Iris pigment epithelial cell (primary cell): ENCODE measurements at regions not wholly inside any gene's neighbourhood (a gene's known extent, or its start where the extent isn't known, plus 50 kb on each side); places are given as distances from the start of the nearest gene placed in this dataset.

Experiments used
- DNase-seq: peaks from one replicate; pipeline ENCODE4 v3.0.0-alpha.2; 2011; ENCODE audit warnings: low read depth

DNA sequence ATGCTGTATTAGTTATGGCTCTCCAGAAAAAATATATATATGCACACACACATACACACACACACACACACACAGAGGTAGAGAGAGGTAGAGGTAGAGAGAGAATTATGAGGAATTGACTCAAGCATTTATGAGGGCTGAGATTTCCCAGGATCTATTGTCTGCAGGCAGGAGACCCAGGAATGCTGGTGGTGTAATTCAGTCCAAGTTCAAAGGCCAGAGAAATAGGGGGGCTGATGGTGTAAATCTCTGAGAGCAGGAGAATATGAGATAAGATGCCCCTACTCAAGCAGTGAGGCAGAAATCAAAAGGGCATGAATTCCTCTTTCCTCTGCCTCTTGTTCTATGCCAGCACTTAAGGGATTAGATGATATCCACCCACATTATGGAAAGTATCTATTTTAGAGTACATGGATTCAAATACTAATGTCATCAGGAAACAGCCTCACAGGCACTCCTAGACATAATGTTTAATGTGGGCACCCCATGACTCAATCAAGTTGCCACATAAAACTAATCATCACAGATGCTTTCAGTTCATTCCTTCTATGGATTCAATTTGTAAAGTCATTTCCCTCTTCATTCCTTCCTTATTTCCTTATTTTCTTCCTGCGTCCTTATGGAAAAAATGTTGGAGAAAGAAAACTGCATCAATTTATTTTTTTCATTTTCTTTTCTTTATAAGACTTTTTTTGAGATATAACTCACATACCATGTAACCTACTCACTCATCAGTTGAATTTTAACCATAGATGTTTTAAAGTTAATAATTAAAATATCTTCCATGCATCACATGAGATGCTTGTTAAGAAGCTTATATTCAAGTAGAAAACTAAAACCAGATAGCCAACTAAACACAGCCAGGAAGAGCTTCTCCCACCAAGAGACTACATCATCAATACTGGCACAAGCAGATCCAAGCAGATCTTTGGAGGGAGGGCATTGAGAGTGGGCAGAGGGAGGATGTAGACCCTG lies 406.2 kb downstream of the MBD2 start:
- DNase-seq, result no peak

DNA sequence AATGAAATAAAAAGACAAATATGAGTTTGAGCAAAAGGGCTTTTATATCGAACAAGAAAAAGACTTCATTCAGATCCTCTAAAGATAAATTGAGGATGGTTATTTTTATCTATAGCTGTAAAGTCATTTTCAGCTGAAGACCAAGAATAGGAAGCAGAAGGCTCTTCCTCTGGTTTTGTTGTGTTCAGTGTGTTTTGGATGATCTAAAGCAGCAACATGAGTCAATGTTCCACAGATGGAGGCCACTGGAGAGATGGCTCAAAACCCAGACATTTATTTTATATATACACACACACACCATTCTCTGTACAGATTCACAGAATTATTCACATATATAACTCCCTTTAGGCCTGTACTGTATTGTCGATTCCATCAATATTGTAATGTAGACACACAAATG lies 424.3 kb downstream of the MBD2 start:
- DNase-seq, result no peak

DNA sequence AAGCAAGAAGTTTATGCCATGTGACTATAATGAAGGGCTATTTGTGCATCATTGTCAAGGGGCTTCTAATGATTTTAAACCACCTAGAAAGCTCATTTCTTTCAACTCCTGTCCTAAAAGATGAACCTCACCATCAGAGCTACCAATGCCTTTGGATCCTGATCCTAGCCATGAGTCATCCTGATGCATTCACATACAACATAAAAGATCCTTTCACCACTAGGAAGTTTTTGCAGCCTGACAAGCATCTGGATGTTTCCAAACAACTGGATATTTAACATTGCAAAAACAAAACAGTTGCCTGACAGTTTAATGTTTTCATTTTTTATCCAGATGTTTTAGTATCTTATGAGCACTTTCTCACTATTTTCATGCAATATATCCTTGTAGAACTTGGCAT lies 425.3 kb downstream of the MBD2 start:
- peak; percentile 22 for DNase-seq

DNA sequence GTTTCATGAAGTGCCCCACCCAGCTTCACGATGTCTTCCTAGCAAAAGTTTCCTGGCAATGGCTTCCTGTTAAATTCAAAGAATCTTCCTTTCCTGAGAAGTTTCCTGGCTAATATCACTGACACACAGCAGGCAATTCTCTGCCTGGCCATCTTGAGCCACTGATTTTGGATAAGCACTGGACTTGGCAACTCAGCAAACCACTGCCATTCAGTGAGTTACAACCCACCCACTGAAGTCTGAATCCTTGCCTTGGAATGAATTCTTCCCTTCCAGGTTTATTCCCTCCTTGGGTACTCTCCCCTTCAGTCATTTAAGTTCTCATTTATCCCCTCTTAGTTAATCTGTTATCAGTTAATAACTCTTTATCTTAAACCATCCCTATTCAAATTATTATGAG lies 426.0 kb downstream of the MBD2 start:
- DNase-seq, result no peak

DNA sequence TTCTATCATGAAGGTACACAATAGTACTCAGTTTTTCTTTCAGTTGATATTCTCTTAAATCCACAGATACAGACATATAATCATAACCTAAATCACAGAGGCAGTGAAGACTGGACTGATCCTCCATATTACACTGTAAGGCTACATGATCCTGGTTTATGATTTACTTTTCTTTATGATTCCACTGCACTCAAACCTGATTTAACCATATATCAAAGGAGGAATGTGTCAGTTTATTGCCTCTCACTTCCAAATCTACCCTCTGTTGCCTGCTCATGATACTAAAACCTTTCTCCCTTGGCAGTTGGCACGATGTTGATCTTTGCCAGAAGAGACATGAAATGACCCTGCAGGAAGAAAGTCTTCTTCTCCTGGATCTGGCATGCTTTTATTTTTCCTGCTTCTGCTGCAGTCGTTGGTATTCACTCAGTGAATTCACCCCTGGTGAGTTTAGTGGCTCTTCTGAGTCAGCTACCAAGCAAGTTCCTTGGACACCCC lies 426.4 kb downstream of the MBD2 start:
- DNase-seq, result no peak

DNA sequence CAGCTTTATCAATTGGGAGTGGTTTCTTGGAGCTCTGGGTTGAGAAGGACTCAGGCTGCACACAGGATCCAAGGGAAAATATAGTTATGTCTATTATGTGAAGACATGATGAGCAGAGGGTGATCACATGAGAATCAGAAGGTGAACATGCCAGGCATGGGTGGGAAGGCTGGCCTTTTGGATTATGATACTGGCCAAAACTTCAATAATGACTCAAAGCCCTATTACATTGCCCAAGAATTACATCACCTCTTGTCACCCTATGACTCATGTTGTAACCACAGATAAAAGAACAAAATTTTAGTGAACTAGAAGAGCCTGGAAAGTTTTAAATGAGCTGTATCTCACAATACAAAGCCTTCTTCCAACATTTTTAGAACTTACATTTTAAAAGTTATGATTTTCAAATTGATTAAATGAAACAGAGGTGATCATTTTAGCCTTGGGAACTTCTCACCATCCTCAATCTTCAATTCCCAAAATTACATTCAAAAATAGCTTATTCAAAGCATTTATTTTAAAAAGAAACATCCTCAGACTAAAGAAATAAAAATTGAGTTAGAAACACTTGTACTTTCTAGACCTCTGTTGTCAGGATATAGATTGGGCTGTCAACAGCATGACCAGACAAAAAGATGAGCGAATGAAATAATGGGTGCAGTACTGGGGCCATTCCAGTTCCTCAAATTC lies 428.3 kb downstream of the MBD2 start:
- DNase-seq, result peak; percentile 89

DNA sequence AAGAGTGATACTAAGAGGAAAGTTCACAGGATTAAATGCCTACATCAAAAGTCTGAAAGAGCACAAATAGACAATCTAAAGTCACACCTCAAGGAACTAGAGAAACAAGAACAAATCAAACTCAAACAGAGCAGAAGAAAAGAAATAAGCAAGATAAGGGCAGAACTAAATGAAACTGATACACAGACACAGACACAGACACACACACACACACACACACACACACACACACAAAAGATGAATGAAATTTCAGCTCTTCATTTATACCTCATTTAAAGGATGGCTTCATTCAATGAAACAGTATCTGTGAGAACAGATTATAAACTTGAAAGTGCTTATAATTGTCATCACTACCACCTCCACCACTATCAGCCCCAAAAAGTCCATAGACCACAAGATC lies 428.9 kb downstream of the MBD2 start:
- no peak for DNase-seq

DNA sequence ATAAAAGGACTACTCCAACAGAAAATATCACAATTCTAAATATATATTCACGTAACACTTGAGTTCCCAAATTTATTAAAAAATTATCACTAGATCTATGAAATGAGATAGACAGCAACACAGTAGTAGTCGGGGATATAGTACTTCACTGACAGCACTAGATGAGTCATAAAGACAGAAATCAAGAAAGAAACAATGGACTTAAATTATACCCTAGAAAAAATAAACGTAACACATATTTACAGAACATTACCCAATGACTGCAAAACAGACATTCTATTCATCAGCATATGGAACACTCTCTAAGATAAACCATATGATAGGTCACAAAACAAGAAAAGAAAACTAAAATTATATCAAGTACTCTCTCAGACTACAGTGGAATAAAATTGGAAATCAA lies 429.4 kb downstream of the MBD2 start:
- peak; percentile 68 for DNase-seq

DNA sequence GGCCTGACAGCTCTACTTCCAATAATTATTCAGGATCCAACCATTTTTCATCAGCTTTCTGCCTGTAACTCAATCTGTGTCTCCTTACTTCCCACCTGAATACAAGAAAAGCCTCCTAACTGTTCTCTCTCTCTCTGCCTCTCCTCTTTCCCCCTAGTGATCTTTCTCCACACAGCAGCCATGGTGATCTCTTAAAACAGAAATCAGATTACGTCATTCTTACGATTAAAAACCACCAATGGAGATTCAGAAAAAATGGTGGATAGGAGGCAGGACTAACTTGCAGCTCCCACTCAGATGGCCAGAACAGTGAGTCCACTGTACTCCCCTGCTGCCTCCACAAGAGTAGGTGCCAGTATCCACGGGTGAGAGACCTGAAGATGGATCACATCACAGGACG lies 431.7 kb downstream of the MBD2 start:
- DNase-seq, result no peak

DNA sequence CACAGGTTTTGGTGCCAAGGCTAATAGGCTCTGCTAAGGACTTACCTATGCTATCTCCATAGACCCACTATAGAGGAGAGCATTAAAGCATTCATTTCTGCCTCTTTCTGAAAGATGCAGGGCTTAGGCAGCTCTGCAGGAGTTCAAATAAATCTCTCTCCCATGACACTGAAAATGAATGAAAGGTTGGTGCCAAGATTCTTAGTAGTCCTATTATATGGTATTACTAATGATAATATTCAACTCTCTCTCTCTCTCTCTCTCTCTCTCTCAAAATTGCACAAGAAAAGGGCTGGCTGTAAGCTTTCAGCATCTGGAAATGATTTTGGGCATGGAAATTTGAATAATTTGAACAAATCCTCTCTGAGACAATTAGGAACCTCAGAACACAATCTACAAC lies 433.7 kb downstream of the MBD2 start:
- peak; percentile 28 for DNase-seq

DNA sequence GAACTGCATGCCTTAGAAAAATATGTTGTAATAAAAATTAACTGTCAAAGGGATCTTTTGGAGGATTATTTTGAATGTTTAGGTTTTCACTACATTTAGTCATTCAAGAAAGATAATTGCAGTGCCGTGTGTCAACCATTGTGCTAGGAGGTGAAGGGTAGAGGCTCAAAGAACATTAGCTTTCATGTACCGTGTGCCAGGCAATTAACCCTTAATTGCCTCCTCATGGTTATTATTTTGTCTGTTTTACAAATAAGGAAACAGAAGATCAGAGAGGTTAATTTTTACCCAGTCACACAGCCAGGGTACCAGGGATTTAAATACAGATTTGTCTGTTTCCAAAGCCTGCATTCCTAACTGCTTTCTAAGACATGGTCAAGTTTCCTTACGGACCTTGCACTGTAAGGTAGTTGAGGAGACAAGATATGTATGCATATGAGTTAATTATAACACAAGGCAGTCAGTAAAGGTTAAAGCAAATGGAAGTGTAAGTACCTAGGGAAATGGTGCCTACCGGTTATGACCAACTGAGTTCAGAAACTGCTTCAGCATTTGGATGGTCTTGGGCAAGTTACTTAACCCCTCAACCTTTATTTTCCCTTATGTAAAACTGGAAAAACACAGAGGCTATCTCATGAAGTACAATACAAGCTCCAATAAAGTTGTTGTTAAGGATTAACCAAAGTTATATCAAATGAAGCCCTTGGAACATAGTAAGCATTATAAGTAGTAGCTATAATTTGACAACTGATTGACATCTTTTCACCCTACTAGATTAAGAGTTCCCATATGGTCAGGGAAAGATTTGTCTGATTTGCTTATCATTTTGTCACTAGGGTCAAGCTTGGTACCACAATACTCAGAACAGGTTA lies 434.9 kb downstream of the MBD2 start:
- DNase-seq, result no peak

DNA sequence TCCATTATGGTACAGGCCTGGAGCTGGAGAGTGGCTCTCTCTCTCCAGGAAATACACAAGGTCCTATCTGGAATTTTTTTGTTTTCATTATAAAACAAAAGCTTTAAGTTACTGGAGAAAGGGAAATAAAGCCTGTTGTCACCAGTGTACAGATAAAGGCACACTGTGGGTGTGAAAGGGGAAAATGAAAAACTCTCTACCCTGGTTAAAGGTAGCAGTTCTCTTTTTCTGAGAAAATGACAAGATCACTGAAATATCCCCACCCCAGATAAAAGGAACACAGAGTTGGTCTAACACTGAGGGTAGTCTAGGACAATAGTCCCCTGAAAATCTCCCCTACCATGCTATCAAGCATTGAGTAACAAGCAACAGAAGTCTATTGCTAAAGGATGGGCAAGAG lies 438.7 kb downstream of the MBD2 start:
- no peak for DNase-seq

DNA sequence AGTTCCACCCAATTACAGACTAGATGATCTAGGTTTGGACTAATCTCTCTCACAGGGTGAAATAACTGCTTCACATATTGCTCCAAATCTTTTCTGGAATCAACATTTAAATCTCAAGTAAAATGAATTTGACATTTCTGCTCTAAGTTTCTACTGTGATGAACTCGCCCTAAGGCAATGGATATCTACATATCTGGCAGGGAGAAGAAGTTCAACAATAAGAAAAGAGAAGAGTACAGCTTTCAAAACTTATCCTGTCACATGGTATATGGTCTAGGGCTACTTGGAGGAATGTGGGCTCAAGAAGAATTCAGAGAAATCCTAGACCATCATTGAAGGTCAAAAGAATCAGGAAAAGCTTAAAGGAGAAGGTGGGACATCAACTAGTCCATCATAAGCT lies 440.2 kb downstream of the MBD2 start:
- DNase-seq, result no peak

DNA sequence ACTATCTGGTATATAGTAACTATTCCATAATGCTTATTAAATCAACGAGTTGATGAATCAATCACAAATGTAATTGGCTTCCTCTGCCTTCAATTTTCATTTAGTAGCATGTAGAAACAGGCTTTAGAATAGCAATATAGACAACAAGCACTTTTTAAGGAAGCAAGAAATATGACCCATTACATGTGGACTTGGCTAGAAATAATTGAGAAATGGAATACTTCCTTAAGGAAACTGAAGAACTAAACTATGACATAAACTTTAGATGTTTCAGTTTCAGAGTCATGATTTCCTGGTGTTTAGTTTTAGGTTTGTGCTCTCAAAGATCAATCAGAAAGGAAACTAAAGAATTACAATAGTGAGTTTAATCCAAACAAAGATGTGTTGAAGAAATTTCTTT lies 443.8 kb downstream of the MBD2 start:
- DNase-seq, result no peak

DNA sequence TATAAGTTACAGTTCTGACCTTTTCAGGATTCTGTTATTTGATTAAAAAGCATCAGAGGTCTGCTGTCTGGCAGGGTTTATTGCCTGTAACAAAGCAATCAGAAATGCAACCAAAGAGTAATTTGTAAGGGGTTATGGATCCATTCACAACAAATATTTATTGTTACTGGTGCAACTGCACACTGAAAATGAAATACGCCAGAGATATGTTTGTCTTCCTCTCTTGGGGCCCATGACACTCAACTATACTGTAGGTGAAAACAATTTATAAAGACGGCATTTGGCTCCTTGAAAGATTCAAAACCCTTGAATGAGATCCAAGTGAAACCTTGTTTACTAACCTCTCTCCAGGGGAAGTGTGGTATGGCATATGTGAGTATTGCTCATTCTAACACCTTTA lies 452.2 kb downstream of the MBD2 start:
- DNase-seq, result no peak

DNA sequence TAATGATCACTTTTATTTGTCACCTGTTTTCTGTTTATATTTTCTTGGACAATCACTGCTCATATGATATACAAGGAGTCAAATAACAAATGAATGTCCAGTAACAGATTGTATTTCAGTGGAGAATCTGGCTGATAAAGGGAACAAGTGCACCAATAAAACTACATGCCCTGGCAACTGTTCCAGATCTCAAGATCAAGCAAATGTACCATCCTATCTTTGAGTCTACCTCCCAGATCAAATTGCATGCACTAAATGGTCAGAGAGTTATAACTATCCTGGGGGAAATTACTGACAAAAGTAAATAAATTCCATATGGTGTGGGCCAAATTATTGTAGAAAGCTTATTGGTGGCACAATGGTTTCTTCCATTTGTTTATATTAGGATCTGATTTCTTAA lies 452.8 kb downstream of the MBD2 start:
- no peak for DNase-seq

DNA sequence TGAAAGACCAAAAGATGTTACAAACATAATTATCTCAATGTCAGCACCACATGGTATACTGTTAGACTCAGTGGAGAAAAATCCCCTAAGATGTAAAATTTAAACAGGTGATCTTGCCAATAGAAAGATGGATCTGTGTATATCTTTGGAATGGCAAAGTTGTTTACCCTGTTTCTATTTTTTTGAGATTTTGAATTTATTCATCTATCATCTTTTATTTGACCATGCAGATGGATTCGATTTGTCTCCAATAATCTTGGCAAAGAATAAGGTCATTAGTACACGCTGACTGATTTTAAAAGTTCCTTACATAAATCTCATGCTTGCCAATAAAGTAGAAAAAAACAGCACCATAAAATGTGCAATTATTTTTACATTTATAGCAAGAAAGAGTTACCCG lies 459.3 kb downstream of the MBD2 start:
- DNase-seq, result no peak

DNA sequence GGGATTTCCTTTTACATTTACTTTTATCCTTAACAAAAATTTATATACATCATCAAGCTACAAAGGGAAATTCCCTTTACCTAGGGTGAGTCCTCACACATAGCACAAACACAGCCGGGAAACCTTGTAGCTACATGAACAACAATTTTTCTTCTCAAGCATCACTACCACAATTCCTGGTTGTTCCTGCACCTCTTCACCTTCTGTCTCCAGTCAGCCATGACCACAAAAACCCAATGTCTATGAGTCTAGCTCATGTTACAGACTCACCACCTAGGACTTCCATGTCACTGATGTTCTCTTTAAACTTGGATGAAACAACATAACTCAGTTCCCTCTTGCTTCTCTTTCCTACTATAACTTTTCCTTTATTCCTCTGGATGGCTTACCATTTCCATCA lies 460.4 kb downstream of the MBD2 start:
- DNase-seq, result no peak

DNA sequence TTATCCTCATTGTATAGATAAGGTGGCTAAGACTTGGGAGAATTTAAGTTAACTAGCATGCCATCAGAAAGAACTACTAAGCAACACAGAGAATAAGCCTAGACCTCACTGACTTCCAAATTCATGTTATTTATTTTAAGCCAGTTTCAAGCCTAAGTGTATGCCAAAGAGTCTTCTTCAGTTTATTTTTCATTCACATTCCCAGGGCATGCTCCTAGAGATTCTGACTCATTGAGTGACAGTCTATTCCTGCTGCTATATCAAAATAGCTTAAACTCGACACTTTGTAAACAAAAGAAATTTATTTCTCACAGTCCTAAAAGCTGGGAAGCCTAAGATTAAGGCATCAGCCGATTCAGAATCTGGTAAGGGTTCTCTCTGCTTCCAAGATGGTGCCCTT lies 467.1 kb downstream of the MBD2 start:
- peak; percentile 33 for DNase-seq

DNA sequence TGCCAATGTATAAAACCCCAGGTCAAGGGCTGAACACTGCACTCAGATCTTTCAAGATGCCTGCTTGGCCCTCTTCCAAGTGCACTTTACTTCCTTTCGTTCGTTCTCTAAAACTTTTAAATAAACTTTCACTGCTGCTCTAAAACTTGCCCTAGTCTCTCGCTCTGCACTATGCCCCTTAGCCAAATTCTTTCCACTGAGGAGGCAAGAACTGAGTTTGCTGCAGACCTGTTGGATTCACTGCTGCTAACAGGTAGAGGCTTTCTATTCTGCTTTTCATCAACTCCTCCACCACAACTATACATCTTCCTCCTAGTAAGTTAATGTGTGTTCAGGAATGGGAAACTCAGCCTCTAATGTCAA lies 467.9 kb downstream of the MBD2 start:
- no peak for DNase-seq

DNA sequence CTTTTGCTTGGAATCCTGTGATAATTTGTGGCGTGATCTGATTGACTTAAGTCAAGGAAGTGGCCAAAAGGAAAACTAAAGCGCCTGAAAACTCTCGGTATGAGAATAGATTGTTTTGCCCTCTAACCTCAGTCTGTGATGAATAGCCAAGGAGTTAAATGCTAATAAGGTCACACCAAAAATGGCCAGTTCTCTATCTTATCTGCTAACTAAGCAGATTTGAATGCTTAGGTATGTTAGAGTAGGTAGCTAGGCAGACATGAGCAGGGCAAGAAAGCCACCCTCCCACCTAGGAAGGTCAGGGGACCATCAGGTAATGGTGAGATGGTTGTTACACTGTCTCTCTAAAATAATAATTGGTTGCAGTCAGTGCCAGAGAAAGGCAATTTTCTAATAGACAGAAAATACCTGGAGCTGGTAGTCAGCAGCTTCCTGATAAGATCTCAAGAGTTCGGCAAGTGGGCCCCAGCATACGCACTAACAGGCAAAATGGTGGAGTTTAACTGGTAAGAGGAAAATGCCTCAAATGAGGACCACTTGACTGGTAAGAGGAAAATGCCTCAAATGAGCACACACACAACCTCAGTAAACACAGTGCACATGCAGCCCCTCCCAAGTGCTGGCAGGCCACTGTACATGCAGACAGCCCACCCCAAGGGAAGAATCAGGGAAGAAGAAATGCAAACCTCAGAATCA lies 468.4 kb downstream of the MBD2 start:
- DNase-seq, result no peak

DNA sequence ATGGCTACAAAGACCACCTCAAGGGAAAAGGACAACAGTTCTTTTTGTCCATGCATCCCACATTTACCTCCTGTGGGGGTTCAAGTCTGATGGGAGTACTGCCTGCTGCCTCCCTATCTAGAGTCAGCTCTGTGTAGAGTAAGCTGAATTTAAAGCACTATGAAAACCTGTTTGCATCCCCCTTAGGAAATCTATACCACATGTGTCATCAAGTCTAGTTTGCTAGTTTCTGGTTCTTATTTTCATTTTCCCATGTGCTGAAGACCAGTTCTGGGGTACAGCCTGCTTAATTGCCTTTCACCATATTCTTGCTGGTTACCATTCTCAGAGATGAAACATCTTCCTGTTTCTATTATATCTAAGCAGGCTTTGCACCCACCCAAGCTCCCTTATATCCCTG lies 470.3 kb downstream of the MBD2 start:
- DNase-seq, result no peak
